ENCODE measurements at regions not wholly inside any gene's neighbourhood (a gene's known extent, or its start where the extent isn't known, plus 50 kb on each side); places are given as distances from the start of the nearest gene placed in this dataset.

- Histone ChIP-seq H3K4me1 (ENCODE audit: control insufficient read depth in 1 of 2, insufficient read depth in 2 of 2, low read length in 2 of 2) (peaks cover 0 to 10% of the 10 kb centered on the region in 2 donors), H3K36me3 (replicated peaks in 1 of 2; ENCODE audit: control insufficient read depth in 1 of 2, insufficient read depth in 2 of 2, low read length in 2 of 2) (no peaks in the 10 kb centered on the region), H4K20me1 (ENCODE audit: insufficient read depth, low read length) (no peaks in the 10 kb centered on the region), H3K79me2 (ENCODE audit: insufficient read depth, low read length) (no peaks in the 10 kb centered on the region), H3K4me3 (replicated peaks in 1 of 3; ENCODE audit: low read depth in 2 of 3, low read length in 3 of 3) (no peak overlapping the region), H2AFZ (ENCODE audit: insufficient read depth, low read depth, low read length, poor library complexity, severe bottlenecking) (no peak overlapping the region), H3K9me3 (replicated peaks in 1 of 2; ENCODE audit: control insufficient read depth in 1 of 2, insufficient read depth in 1 of 2, low read length in 2 of 2) (peaks cover 8 to 22% of the 10 kb centered on the region in 2 donors), H3K27me3 (ENCODE audit: control insufficient read depth in 2 of 2, insufficient read depth in 2 of 2, low read length in 2 of 2) (no peaks in the 10 kb centered on the region), H3K4me2 (replicated peaks; ENCODE audit: extremely low read depth, low read length, poor library complexity, severe bottlenecking) (no peak overlapping the region), H3K27ac (ENCODE audit: low read depth in 1 of 2, low read length in 2 of 2) (no peak overlapping the region), H3K9ac (ENCODE audit: insufficient read depth, low read length, poor library complexity, severe bottlenecking) (no peak overlapping the region)
- peaks cover 7 to 8% of the 10 kb centered on the region in 2 donors for H3K36me3 Mint-ChIP-seq
- peaks cover 10% of the 10 kb centered on the region for H3K4me1 Mint-ChIP-seq
- DNase-seq, result peak in 1 of 3 donors; percentile 46
- H3K27ac Mint-ChIP-seq, result peak overlapping the region in 3 of 7 donors; percentile 3 to 65 (median 40)
- no peak overlapping the region for H3K4me3 Mint-ChIP-seq
- H3K27me3 Mint-ChIP-seq (ENCODE audit: low read depth in 3 of 3), result peaks cover 0 to 1% (median 0%) of the 10 kb centered on the region in 3 donors
- peaks cover 30 to 53% (median 48%) of the 10 kb centered on the region in 7 donors for H3K9me3 Mint-ChIP-seq
- TF ChIP-seq, protein P1, sequence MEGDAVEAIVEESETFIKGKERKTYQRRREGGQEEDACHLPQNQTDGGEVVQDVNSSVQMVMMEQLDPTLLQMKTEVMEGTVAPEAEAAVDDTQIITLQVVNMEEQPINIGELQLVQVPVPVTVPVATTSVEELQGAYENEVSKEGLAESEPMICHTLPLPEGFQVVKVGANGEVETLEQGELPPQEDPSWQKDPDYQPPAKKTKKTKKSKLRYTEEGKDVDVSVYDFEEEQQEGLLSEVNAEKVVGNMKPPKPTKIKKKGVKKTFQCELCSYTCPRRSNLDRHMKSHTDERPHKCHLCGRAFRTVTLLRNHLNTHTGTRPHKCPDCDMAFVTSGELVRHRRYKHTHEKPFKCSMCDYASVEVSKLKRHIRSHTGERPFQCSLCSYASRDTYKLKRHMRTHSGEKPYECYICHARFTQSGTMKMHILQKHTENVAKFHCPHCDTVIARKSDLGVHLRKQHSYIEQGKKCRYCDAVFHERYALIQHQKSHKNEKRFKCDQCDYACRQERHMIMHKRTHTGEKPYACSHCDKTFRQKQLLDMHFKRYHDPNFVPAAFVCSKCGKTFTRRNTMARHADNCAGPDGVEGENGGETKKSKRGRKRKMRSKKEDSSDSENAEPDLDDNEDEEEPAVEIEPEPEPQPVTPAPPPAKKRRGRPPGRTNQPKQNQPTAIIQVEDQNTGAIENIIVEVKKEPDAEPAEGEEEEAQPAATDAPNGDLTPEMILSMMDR (IDR thresholded peaks at IDR 0.05), result no peak
- no CpG with 5 or more reads among the region's 1 CpG for WGBS (ENCODE audit: insufficient coverage)
- intact Hi-C loops (cut with micrococcal nuclease), result no loop called here
Observed at GRCh38 chr13:31638577-31638976, 100.7 kb upstream of the RXFP2 start.

DNA sequence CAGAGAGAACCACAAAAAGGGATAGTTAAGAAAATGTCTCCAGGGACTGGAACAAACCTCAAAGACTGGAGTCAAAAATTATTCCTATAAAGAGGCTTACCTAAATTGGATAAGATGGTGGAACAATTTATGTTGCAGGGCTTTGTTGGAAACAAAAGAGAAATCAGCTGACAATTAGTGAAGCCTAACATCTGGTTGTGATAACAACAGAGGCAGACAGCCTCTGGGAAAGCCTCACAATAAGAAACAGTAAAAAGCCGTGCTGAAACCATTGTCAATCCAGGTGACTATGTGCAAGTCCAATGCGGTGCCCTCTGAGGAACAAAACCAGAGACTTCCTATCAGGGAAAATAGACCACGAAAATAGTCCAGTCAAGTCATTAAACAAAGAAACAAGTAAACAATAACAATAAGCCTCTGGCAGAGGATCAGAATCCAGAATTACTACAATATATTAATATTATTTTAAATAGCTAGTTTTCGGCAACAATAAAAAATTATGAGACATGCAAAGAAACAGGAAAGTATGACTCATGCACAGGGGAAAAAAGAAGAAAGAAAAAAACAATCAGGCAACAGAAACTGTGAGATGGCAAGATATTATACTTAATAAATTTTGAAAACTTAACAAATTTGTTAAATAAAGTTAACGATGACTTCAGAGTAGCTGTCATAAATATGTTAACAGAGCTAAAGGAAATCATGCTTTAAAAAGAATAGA, 99.7 kb upstream of the RXFP2 start:
- Histone ChIP-seq H3K27ac (ENCODE audit: low read depth in 1 of 2, low read length in 2 of 2) (no peak overlapping the region), H3K4me2 (replicated peaks; ENCODE audit: extremely low read depth, low read length, poor library complexity, severe bottlenecking) (no peak overlapping the region), H3K79me2 (ENCODE audit: insufficient read depth, low read length) (no peaks in the 10 kb centered on the region), H2AFZ (ENCODE audit: insufficient read depth, low read depth, low read length, poor library complexity, severe bottlenecking) (no peak overlapping the region), H3K4me3 (replicated peaks in 1 of 3; ENCODE audit: low read depth in 2 of 3, low read length in 3 of 3) (no peak overlapping the region), H3K9me3 (replicated peaks in 1 of 2; ENCODE audit: control insufficient read depth in 1 of 2, insufficient read depth in 1 of 2, low read length in 2 of 2) (peaks cover 8 to 20% of the 10 kb centered on the region in 2 donors), H3K36me3 (replicated peaks in 1 of 2; ENCODE audit: control insufficient read depth in 1 of 2, insufficient read depth in 2 of 2, low read length in 2 of 2) (no peaks in the 10 kb centered on the region), H3K4me1 (ENCODE audit: control insufficient read depth in 1 of 2, insufficient read depth in 2 of 2, low read length in 2 of 2) (peaks cover 0 to 10% of the 10 kb centered on the region in 2 donors), H3K9ac (ENCODE audit: insufficient read depth, low read length, poor library complexity, severe bottlenecking) (no peak overlapping the region), H4K20me1 (ENCODE audit: insufficient read depth, low read length) (no peaks in the 10 kb centered on the region), H3K27me3 (ENCODE audit: control insufficient read depth in 2 of 2, insufficient read depth in 2 of 2, low read length in 2 of 2) (no peaks in the 10 kb centered on the region)
- WGBS (ENCODE audit: insufficient coverage), result 86% methylated on average over 2 of the region's 5 CpGs
- Mint-ChIP-seq H3K27me3 (ENCODE audit: low read depth in 3 of 3) (peaks cover 0 to 1% (median 0%) of the 10 kb centered on the region in 3 donors), H3K4me3 (no peak overlapping the region), H3K36me3 (peaks cover 7 to 8% of the 10 kb centered on the region in 2 donors), H3K9me3 (peaks cover 25 to 47% (median 42%) of the 10 kb centered on the region in 7 donors), H3K4me1 (peaks cover 10% of the 10 kb centered on the region), H3K27ac (no peak overlapping the region)
- TF ChIP-seq, protein P1 (IDR thresholded peaks at IDR 0.05), result no peak
- DNase-seq, result no peak
- intact Hi-C loops (cut with micrococcal nuclease), result no loop called here
